Mesenchymal stem cell (in vitro differentiated cells and primary cell): ENCODE measurements at regions not wholly inside any gene's neighbourhood (a gene's known extent, or its start where the extent isn't known, plus 50 kb on each side); places are given as distances from the start of the nearest gene placed in this dataset.
A peak's percentile ranks its signal among the peaks of the same experiment; 100 is the strongest.

Experiments
- DNase-seq: peaks from one replicate; pipeline ENCODE4 v3.0.0-alpha.2; 2013
- H2AFZ ChIP-seq: one replicate; pipeline ENCODE4 v1.6.1; 2013; ENCODE audit warnings: low read depth, mild to moderate bottlenecking, control low read depth, inconsistent platforms, low read length, moderate library complexity
- H2AK5ac ChIP-seq: 2 replicates; pipeline ENCODE4 v1.6.1; 2013; ENCODE audit warnings: low read length, moderate library complexity, mild to moderate bottlenecking, inconsistent platforms; ENCODE audit not compliant: severe bottlenecking
- H2BK120ac ChIP-seq: one replicate; pipeline ENCODE4 v1.6.1; 2013; ENCODE audit warnings: low read depth, mild to moderate bottlenecking, inconsistent platforms, low read length, moderate library complexity
- H2BK12ac ChIP-seq, 2 experiments: one replicate each; pipeline ENCODE4 v1.6.1; 2013; ENCODE audit warnings: inconsistent platforms in 2 of 2, low read length in 2 of 2, mild to moderate bottlenecking in 2 of 2, moderate library complexity in 2 of 2, control low read depth in 1 of 2
- H2BK15ac ChIP-seq: one replicate; pipeline ENCODE4 v1.6.1; 2013; ENCODE audit warnings: mild to moderate bottlenecking, low read depth, inconsistent platforms; ENCODE audit not compliant: poor library complexity, severe bottlenecking
- H2BK5ac ChIP-seq: 2 replicates; pipeline ENCODE4 v1.6.1; 2013; ENCODE audit warnings: low read depth, mild to moderate bottlenecking, low read length, control low read depth, inconsistent platforms; ENCODE audit not compliant: poor library complexity, severe bottlenecking
- H3K14ac ChIP-seq, 2 experiments: one replicate each; pipeline ENCODE4 v1.6.1; 2013; ENCODE audit warnings: inconsistent platforms in 2 of 2, low read length in 2 of 2, control low read depth in 1 of 2, mild to moderate bottlenecking in 1 of 2, moderate library complexity in 1 of 2
- H3K18ac ChIP-seq, 2 experiments: one replicate each; pipeline ENCODE4 v1.6.1; 2013; ENCODE audit warnings: inconsistent platforms in 2 of 2, low read length in 2 of 2, control low read depth in 1 of 2, low read depth in 1 of 2, mild to moderate bottlenecking in 1 of 2
- H3K23ac ChIP-seq, 2 experiments: one replicate each; pipeline ENCODE4 v1.6.1; 2013; ENCODE audit warnings: inconsistent platforms in 2 of 2, low read length in 2 of 2, mild to moderate bottlenecking in 2 of 2, moderate library complexity in 2 of 2, control low read depth in 1 of 2
- H3K27ac ChIP-seq: 2 replicates; pipeline ENCODE4 v1.5.1; 2013; ENCODE audit warnings: mild to moderate bottlenecking, moderate library complexity, low read length, control low read depth, inconsistent platforms; ENCODE audit not compliant: poor library complexity, severe bottlenecking
- H3K27me3 ChIP-seq, 2 experiments: 2 replicates each; pipeline versions ENCODE4 v1.6.1 to v1.7.0; 2013; ENCODE audit warnings: low read length in 2 of 2, mild to moderate bottlenecking in 2 of 2, moderate library complexity in 2 of 2, control low read depth in 1 of 2, inconsistent platforms in 1 of 2; ENCODE audit not compliant: control insufficient read depth in 1 of 2, insufficient read depth in 1 of 2
- H3K36me3 ChIP-seq, 2 experiments: 2 replicates each; pipeline versions ENCODE4 v1.6.1 to v1.7.0; 2013; ENCODE audit warnings: low read length in 2 of 2, control low read depth in 1 of 2, inconsistent platforms in 1 of 2, low read depth in 1 of 2, mild to moderate bottlenecking in 1 of 2; ENCODE audit not compliant: insufficient read depth in 2 of 2, control insufficient read depth in 1 of 2
- H3K4ac ChIP-seq, 2 experiments: one replicate each; pipeline ENCODE4 v1.6.1; 2013; ENCODE audit warnings: inconsistent platforms in 2 of 2, low read length in 2 of 2, mild to moderate bottlenecking in 2 of 2, moderate library complexity in 2 of 2, control low read depth in 1 of 2, low read depth in 1 of 2
- H3K4me1 ChIP-seq: 2 replicates; pipeline ENCODE4 v1.6.1; 2013; ENCODE audit warnings: low read depth, low read length, control low read depth; ENCODE audit not compliant: control insufficient read depth, insufficient read depth
- H3K4me2 ChIP-seq: 2 replicates; pipeline ENCODE4 v1.6.1; 2013; ENCODE audit warnings: low read length, mild to moderate bottlenecking, inconsistent platforms; ENCODE audit not compliant: poor library complexity, severe bottlenecking
- H3K4me3 ChIP-seq, 2 experiments: 2 replicates each; pipeline versions ENCODE4 v1.5.1 to v1.7.0; 2013; ENCODE audit warnings: low read length in 2 of 2, mild to moderate bottlenecking in 2 of 2, control low read depth in 1 of 2, low read depth in 1 of 2; ENCODE audit not compliant: insufficient read depth in 1 of 2
- H3K79me1 ChIP-seq: replicated peaks from 2 replicates; pipeline ENCODE4 v1.6.1; 2013; ENCODE audit warnings: mild to moderate bottlenecking, control low read depth, low read length, inconsistent platforms; ENCODE audit not compliant: poor library complexity, severe bottlenecking
- H3K9ac ChIP-seq: 2 replicates; pipeline ENCODE4 v1.7.0; 2013; ENCODE audit warnings: mild to moderate bottlenecking, low read length, moderate library complexity
- H3K9me3 ChIP-seq: 2 replicates; pipeline ENCODE4 v1.7.0; 2013; ENCODE audit warnings: mild to moderate bottlenecking, low read length; ENCODE audit not compliant: control insufficient read depth
- H4K8ac ChIP-seq: one replicate; pipeline ENCODE4 v1.6.1; 2013; ENCODE audit warnings: inconsistent platforms, mild to moderate bottlenecking, low read length, moderate library complexity
- H4K91ac ChIP-seq: one replicate; pipeline ENCODE4 v1.6.1; 2013; ENCODE audit warnings: mild to moderate bottlenecking, low read length, inconsistent platforms
- WGBS: methylation state at CpG from one replicate; pipeline ENCODE4 v1.1.7; 2013; ENCODE audit warnings: mixed read lengths; 5-methylcytosine and 5-hydroxymethylcytosine counted together

- Histone ChIP-seq H2BK5ac (no peak overlapping the region), H3K4me2 (no peak overlapping the region), H3K27me3 (no peaks in the 10 kb centered on the region), H3K36me3 (no peaks in the 10 kb centered on the region), H3K9me3 (peaks cover 17% of the 10 kb centered on the region), H3K4ac (no peak overlapping the region), H3K27ac (no peak overlapping the region), H4K8ac (no peak overlapping the region), H3K9ac (no peak overlapping the region), H3K4me1 (peaks cover 1% of the 10 kb centered on the region), H3K23ac (no peak overlapping the region), H3K79me1 (no peaks in the 10 kb centered on the region), H3K18ac (no peak overlapping the region), H2BK15ac (no peak overlapping the region), H2BK120ac (no peak overlapping the region), H3K4me3 (no peak overlapping the region), H2AFZ (no peak overlapping the region), H2AK5ac (no peak overlapping the region), H2BK12ac (no peak overlapping the region), H4K91ac (no peak overlapping the region), H3K14ac (no peak overlapping the region)
- 94% methylated on average over 4 of the region's 6 CpGs for WGBS
- DNase-seq: no peak
Measured at GRCh38 chr12:25051171-25051570, 102.3 kb upstream of the BCAT1 start.

GRCh38 chr12:25045869-25046268 is 97.0 kb upstream of the BCAT1 start:
- H3K4me3 ChIP-seq: no peak overlapping the region
- no peak overlapping the region for H3K4me2 ChIP-seq
- H3K36me3 ChIP-seq: no peaks in the 10 kb centered on the region
- no peak overlapping the region for H3K4ac ChIP-seq
- H2BK120ac ChIP-seq: no peak overlapping the region
- no peak overlapping the region for H3K27ac ChIP-seq
- H3K27me3 ChIP-seq: no peaks in the 10 kb centered on the region
- no peak overlapping the region for H2AK5ac ChIP-seq
- no peak for DNase-seq
- no peak overlapping the region for H3K23ac ChIP-seq
- no peak overlapping the region for H4K91ac ChIP-seq
- no peak overlapping the region for H3K9ac ChIP-seq
- H2BK12ac ChIP-seq: no peak overlapping the region
- no peak overlapping the region for H2AFZ ChIP-seq
- H4K8ac ChIP-seq: no peak overlapping the region
- no peak overlapping the region for H3K14ac ChIP-seq
- no peak overlapping the region for H3K18ac ChIP-seq
- H2BK15ac ChIP-seq: no peak overlapping the region
- peaks cover 24% of the 10 kb centered on the region for H3K9me3 ChIP-seq
- peaks cover 2% of the 10 kb centered on the region for H3K4me1 ChIP-seq
- H2BK5ac ChIP-seq: no peak overlapping the region
- H3K79me1 ChIP-seq: no peaks in the 10 kb centered on the region

- H3K4me2 ChIP-seq: no peak overlapping the region
- no peak overlapping the region for H2BK15ac ChIP-seq
- WGBS: 77% methylated on average over 8 of the region's 9 CpGs
- H2AK5ac ChIP-seq: no peak overlapping the region
- H3K18ac ChIP-seq: no peak overlapping the region
- H3K36me3 ChIP-seq: no peaks in the 10 kb centered on the region
- H2BK5ac ChIP-seq: no peak overlapping the region
- H3K4me3 ChIP-seq: no peak overlapping the region
- no peak overlapping the region for H3K23ac ChIP-seq
- H4K91ac ChIP-seq: no peak overlapping the region
- H3K27ac ChIP-seq: no peak overlapping the region
- H3K14ac ChIP-seq: peak overlapping the region in 1 of 2 experiments; percentile 68
- peaks cover 2% of the 10 kb centered on the region for H3K4me1 ChIP-seq
- H3K9me3 ChIP-seq: peaks cover 8% of the 10 kb centered on the region
- no peak overlapping the region for H3K9ac ChIP-seq
- peaks cover 0 to 2% of the 10 kb centered on the region in 2 experiments for H3K27me3 ChIP-seq
- H3K79me1 ChIP-seq: no peaks in the 10 kb centered on the region
- H4K8ac ChIP-seq: no peak overlapping the region
- H2BK120ac ChIP-seq: no peak overlapping the region
- no peak for DNase-seq
- no peak overlapping the region for H2BK12ac ChIP-seq
- H2AFZ ChIP-seq: no peak overlapping the region
- no peak overlapping the region for H3K4ac ChIP-seq
Measured at GRCh38 chr12:25041006-25041741, 92.3 kb upstream of the BCAT1 start.

- Histone ChIP-seq H2BK5ac (no peak overlapping the region), H4K8ac (no peak overlapping the region), H3K4ac (no peak overlapping the region), H3K18ac (no peak overlapping the region), H3K27ac (no peak overlapping the region), H2AK5ac (no peak overlapping the region), H2BK120ac (no peak overlapping the region), H4K91ac (no peak overlapping the region), H3K9me3 (peaks cover 2% of the 10 kb centered on the region), H2BK15ac (no peak overlapping the region), H3K4me2 (no peak overlapping the region), H3K36me3 (no peaks in the 10 kb centered on the region), H3K23ac (no peak overlapping the region), H3K4me3 (no peak overlapping the region), H3K27me3 (peaks cover 0 to 4% of the 10 kb centered on the region in 2 experiments), H3K14ac (no peak overlapping the region), H3K9ac (no peak overlapping the region), H3K4me1 (peaks cover 2% of the 10 kb centered on the region), H2AFZ (no peak overlapping the region), H3K79me1 (no peaks in the 10 kb centered on the region), H2BK12ac (no peak overlapping the region)
- no peak for DNase-seq
- WGBS: 100% methylated on average over 2 of the region's 4 CpGs
Measured at GRCh38 chr12:25040593-25040992, 91.7 kb upstream of the BCAT1 start.
